Caco-2 (cell line): ENCODE measurements at regions not wholly inside any gene's neighbourhood (a gene's known extent, or its start where the extent isn't known, plus 50 kb on each side); places are given as distances from the start of the nearest gene placed in this dataset.

Experiments
- BruUV-seq: library from RNA; stranded (reverse); fragments of 400-500 nt; replicated peaks from 2 replicates; lab custom pipeline; 2021; lab: Mats Ljungman, UMichigan
- CTCF ChIA-PET: fragments of 300-600 bp; sonication (Branson Sonifier 250); formaldehyde crosslinking; loops from one replicate; lab custom pipeline; 2022; ENCODE audit warnings: antibody characterized with exemption; lab: Charles Lee
- POLR2A ChIA-PET: fragments of 300-600 bp; sonication (Branson Sonifier 250); formaldehyde crosslinking; loops from one replicate; lab custom pipeline; 2022; ENCODE audit warnings: antibody characterized with exemption; lab: Charles Lee
- DNase-seq, 2 experiments: peaks; one replicate each; pipeline versions ENCODE4 v3.0.0 to v3.0.0-alpha.2; 2020 to 2022
- H3K27me3 ChIP-seq: replicated peaks from 2 replicates; pipeline ENCODE4 v1.6.0; 2011; ENCODE audit warnings: low read length; ENCODE audit not compliant: control insufficient read depth, insufficient read depth
- H3K36me3 ChIP-seq: 2 replicates; pipeline ENCODE4 v1.5.1; 2011; ENCODE audit warnings: low read length; ENCODE audit not compliant: control insufficient read depth, insufficient read depth
- H3K4me1 ChIP-seq: fragments of 250-450 bp; sonication (Bioruptor Pico); 2 replicates; pipeline ENCODE4 v1.5.1; 2020; ENCODE audit warnings: mild to moderate bottlenecking
- H3K4me3 ChIP-seq: 2 replicates; pipeline ENCODE4 v1.5.1; 2011; ENCODE audit warnings: low read depth, mild to moderate bottlenecking, control low read depth, low read length
- H3K9me3 ChIP-seq: fragments of 250-450 bp; sonication (Bioruptor Pico); 2 replicates; pipeline ENCODE4 v1.5.1; 2020; ENCODE audit warnings: mild to moderate bottlenecking, moderate library complexity
- H3K27ac Mint-ChIP-seq: one replicate; pipeline ENCODE4 v1.8.0; 2022; ENCODE audit warnings: mixed read lengths; ENCODE audit not compliant: unreplicated experiment
- H3K27me3 Mint-ChIP-seq: one replicate; pipeline ENCODE4 v1.8.0; 2022; ENCODE audit warnings: mixed read lengths; ENCODE audit not compliant: insufficient read depth, unreplicated experiment
- H3K36me3 Mint-ChIP-seq: one replicate; pipeline ENCODE4 v1.8.0; 2022; ENCODE audit warnings: mild to moderate bottlenecking, mixed read lengths; ENCODE audit not compliant: insufficient read depth, unreplicated experiment
- H3K4me1 Mint-ChIP-seq: one replicate; pipeline ENCODE4 v1.8.0; 2022; ENCODE audit warnings: low read depth, mixed read lengths; ENCODE audit not compliant: unreplicated experiment
- H3K4me3 Mint-ChIP-seq: one replicate; pipeline ENCODE4 v1.8.0; 2022; ENCODE audit warnings: mild to moderate bottlenecking, moderate library complexity, mixed read lengths; ENCODE audit not compliant: unreplicated experiment
- H3K9me3 Mint-ChIP-seq: one replicate; pipeline ENCODE4 v1.8.0; 2022; ENCODE audit warnings: mixed read lengths; ENCODE audit not compliant: unreplicated experiment
- intact Hi-C: fragments of 100-400 bp; cut with micrococcal nuclease; formaldehyde crosslinking; loops from one replicate; pipeline ENCODE4 v1.10.0; 2022; ENCODE audit not compliant: unreplicated experiment
- TF ChIP-seq, protein P1 (sequence below), 2 experiments: fragments of 200-600 bp in 1 of 2; IDR thresholded peaks; 1 replicate in 1 of 2; 2 replicates in 1 of 2; pipeline versions ENCODE4 v1.5.1 to v1.8.0; 2011 to 2022; ENCODE audit warnings: antibody characterized with exemption in 1 of 2, control low read depth in 1 of 2, inconsistent platforms in 1 of 2, low read depth in 1 of 2, low read length in 1 of 2, mild to moderate bottlenecking in 1 of 2, moderate library complexity in 1 of 2; ENCODE audit not compliant: insufficient read depth in 1 of 2, severe bottlenecking in 1 of 2, unreplicated experiment in 1 of 2

DNA sequence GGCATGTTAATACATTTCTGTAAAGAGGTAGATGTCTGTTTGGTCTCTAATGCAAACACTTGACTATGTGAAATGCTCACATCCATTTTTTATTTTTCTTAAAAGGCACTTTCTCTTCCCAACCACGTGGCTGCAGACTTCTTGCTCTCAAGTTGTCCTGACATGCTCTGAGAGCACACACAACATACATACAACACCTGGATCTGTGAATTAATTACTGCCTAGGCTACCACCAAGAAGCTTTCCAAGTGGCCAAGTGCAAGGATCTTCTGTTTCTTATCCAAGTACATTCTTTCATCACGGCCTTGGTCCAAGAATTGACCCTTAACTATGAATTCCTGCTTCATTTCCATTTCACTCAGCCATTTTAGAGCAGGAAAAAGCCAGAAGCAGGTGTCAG, 110.8 kb downstream of the SPRY1 start:
- ChIA-PET POLR2A (no interaction called here), CTCF (no interaction called here)

DNA sequence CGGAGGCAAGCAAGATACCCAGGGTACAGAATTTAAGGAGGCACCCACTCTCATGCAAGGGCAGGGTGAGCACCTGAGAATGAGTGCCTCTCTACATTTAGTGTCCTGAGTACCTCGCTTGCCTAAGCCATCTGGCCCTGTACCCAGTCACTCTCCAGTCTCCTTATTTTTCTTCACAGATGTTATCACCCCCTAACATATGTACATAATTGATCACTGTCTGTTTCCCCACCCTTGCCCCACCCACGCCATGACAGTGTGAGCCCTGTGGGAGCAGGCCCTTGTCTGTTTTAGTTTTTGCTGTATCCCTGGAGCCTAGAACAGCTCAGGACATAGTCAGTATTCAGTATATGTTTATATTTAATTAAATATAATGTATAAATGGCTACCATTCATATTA, 113.6 kb downstream of the SPRY1 start:
- no peak overlapping the region for H3K4me3 ChIP-seq
- H3K36me3 ChIP-seq: no peaks in the 10 kb centered on the region
- H3K4me3 Mint-ChIP-seq: no peak overlapping the region
- H3K27ac Mint-ChIP-seq: no peak overlapping the region
- ChIA-PET POLR2A (no interaction called here), CTCF (no interaction called here)
- no peaks in the 10 kb centered on the region for H3K27me3 ChIP-seq
- intact Hi-C loops: no loop called here
- peaks cover 13% of the 10 kb centered on the region for H3K4me1 Mint-ChIP-seq
- peaks cover 18% of the 10 kb centered on the region for H3K4me1 ChIP-seq
- no TSS peak for BruUV-seq
- H3K36me3 Mint-ChIP-seq: peaks cover 5% of the 10 kb centered on the region
- TF ChIP-seq, protein P1, sequence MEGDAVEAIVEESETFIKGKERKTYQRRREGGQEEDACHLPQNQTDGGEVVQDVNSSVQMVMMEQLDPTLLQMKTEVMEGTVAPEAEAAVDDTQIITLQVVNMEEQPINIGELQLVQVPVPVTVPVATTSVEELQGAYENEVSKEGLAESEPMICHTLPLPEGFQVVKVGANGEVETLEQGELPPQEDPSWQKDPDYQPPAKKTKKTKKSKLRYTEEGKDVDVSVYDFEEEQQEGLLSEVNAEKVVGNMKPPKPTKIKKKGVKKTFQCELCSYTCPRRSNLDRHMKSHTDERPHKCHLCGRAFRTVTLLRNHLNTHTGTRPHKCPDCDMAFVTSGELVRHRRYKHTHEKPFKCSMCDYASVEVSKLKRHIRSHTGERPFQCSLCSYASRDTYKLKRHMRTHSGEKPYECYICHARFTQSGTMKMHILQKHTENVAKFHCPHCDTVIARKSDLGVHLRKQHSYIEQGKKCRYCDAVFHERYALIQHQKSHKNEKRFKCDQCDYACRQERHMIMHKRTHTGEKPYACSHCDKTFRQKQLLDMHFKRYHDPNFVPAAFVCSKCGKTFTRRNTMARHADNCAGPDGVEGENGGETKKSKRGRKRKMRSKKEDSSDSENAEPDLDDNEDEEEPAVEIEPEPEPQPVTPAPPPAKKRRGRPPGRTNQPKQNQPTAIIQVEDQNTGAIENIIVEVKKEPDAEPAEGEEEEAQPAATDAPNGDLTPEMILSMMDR (IDR thresholded peaks at IDR 0.05; ENCODE audit: insufficient read depth in 1 of 2, low read depth in 1 of 2, low read length in 1 of 2, severe bottlenecking in 1 of 2, unreplicated experiment in 1 of 2): no peak
- H3K9me3 ChIP-seq: no peaks in the 10 kb centered on the region
- DNase-seq: no peak
- H3K27me3 Mint-ChIP-seq: no peaks in the 10 kb centered on the region
- no peaks in the 10 kb centered on the region for H3K9me3 Mint-ChIP-seq

More for the DNA sequence above, 110.8 kb downstream of the SPRY1 start:
- H3K9me3 Mint-ChIP-seq: no peaks in the 10 kb centered on the region
- H3K9me3 ChIP-seq: no peaks in the 10 kb centered on the region
- H3K27me3 Mint-ChIP-seq: no peaks in the 10 kb centered on the region
- H3K36me3 ChIP-seq: no peaks in the 10 kb centered on the region
- H3K27me3 ChIP-seq: no peaks in the 10 kb centered on the region
- TF ChIP-seq, protein P1 (IDR thresholded peaks at IDR 0.05; ENCODE audit: insufficient read depth in 1 of 2, low read depth in 1 of 2, low read length in 1 of 2, severe bottlenecking in 1 of 2, unreplicated experiment in 1 of 2): no peak
- no peak overlapping the region for H3K4me3 ChIP-seq
- no peak for DNase-seq
- intact Hi-C loops: no loop called here
- peaks cover 7% of the 10 kb centered on the region for H3K36me3 Mint-ChIP-seq
- H3K27ac Mint-ChIP-seq: no peak overlapping the region
- H3K4me1 Mint-ChIP-seq: peaks cover 13% of the 10 kb centered on the region
- BruUV-seq: no TSS peak
- peaks cover 30% of the 10 kb centered on the region for H3K4me1 ChIP-seq
- no peak overlapping the region for H3K4me3 Mint-ChIP-seq

DNA sequence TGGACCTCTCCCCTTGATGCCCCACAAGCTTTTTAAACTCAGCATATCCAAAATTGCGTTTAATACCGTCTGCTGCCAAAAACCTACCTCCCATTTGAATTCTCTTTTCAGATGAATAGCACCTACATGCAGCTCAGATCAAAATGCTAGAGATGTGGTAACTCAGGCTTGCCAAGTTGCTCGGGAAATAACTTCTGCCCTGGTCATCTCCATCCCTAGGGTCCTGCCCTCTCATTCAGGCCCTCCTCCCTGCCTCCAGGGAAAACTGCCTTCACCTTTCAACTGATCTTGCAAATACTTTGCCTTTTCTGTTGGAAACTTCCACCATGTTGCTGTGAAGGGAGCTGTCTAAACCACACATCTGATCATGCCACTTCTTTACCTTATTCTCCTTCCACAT, 114.1 kb downstream of the SPRY1 start:
- Mint-ChIP-seq H3K27ac (no peak overlapping the region), H3K4me3 (no peak overlapping the region), H3K27me3 (no peaks in the 10 kb centered on the region), H3K4me1 (peaks cover 13% of the 10 kb centered on the region), H3K9me3 (no peaks in the 10 kb centered on the region), H3K36me3 (peaks cover under 1% of the 10 kb centered on the region)
- intact Hi-C loops: no loop called here
- BruUV-seq: no TSS peak
- Histone ChIP-seq H3K4me3 (no peak overlapping the region), H3K36me3 (no peaks in the 10 kb centered on the region), H3K27me3 (no peaks in the 10 kb centered on the region), H3K4me1 (peaks cover 18% of the 10 kb centered on the region), H3K9me3 (no peaks in the 10 kb centered on the region)
- ChIA-PET CTCF (no interaction called here), POLR2A (no interaction called here)
- no peak for DNase-seq
- TF ChIP-seq, protein P1 (IDR thresholded peaks at IDR 0.05; ENCODE audit: insufficient read depth in 1 of 2, low read depth in 1 of 2, low read length in 1 of 2, severe bottlenecking in 1 of 2, unreplicated experiment in 1 of 2): no peak
